ENCODE measurements at regions not wholly inside any gene's neighbourhood (a gene's known extent, or its start where the extent isn't known, plus 50 kb on each side); places are given as distances from the start of the nearest gene placed in this dataset.

DNA sequence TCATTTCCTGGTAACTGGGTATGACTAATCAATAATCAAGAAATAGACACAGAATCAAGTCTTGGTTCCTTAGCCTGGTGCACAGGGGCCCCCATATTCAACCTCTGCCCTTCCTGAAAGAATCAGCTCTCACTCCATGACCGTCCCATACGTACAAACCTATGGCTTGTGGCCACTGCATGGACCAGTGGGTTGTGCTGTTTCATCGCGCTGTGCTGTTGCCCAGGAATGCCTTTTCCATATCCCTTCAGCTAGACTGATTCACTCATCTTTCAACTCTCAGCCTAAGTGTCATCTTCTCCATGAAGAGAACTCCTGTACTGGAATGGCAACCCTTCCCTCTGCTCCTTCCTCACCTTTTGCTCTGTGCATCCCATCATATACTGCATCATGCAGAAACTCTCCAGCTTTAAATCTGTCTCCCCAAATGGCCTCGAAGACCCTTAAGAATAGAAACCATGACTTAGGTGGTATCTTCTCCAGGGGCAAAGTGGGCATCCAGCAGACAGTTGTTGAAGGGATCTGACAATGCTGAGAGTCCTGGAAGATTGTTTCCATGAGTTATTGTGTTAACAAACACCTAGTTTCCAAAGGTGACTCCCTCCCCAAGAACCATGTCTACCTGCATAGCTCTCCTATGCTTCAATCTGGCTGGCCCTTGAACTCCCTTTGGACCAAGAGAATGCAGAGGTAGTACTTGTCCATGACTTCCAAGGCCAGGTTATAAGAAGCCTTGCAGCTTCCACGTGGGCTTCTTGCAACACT is 180.8 kb downstream of the ACTL7B start:
- TF ChIP-seq, protein P1, sequence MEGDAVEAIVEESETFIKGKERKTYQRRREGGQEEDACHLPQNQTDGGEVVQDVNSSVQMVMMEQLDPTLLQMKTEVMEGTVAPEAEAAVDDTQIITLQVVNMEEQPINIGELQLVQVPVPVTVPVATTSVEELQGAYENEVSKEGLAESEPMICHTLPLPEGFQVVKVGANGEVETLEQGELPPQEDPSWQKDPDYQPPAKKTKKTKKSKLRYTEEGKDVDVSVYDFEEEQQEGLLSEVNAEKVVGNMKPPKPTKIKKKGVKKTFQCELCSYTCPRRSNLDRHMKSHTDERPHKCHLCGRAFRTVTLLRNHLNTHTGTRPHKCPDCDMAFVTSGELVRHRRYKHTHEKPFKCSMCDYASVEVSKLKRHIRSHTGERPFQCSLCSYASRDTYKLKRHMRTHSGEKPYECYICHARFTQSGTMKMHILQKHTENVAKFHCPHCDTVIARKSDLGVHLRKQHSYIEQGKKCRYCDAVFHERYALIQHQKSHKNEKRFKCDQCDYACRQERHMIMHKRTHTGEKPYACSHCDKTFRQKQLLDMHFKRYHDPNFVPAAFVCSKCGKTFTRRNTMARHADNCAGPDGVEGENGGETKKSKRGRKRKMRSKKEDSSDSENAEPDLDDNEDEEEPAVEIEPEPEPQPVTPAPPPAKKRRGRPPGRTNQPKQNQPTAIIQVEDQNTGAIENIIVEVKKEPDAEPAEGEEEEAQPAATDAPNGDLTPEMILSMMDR (IDR thresholded peaks at IDR 0.05) = no peak
- no peak for TF ChIP-seq POLR2A (IDR thresholded peaks at IDR 0.05)
